ENCODE measurements at regions not wholly inside any gene's neighbourhood (a gene's known extent, or its start where the extent isn't known, plus 50 kb on each side); places are given as distances from the start of the nearest gene placed in this dataset.

GRCh38 chr18:56515522-56515921 is 122.9 kb downstream of the TXNL1 start:
- H3K79me1 ChIP-seq (ENCODE audit: low read depth in 1 of 2, low read length in 2 of 2), result no peaks in the 10 kb centered on the region
- H2BK5ac ChIP-seq (ENCODE audit: low read depth, low read length, poor library complexity, severe bottlenecking), result no peak overlapping the region
- no peak overlapping the region for H4K5ac ChIP-seq (ENCODE audit: low read depth, low read length)
- TF ChIP-seq CEBPB (IDR thresholded peaks at IDR 0.05; ENCODE audit: low read depth, low read length) (peak; percentile 46; the same call in 1 of the 2 replicates), RAD21 (IDR thresholded peaks at IDR 0.05; ENCODE audit: low read length) (no peak)
- H4K91ac ChIP-seq (ENCODE audit: insufficient read depth, low read depth, low read length), result no peak overlapping the region
- ChIA-PET CTCF (interaction anchor here (1.3 kb wide), 1 partner anchor 10 kb away, joined by 3 read pairs; no protein-coding TSS in a partner anchor), POLR2A (ENCODE audit: unreplicated experiment) (no interaction called here)
- H4K20me1 ChIP-seq (ENCODE audit: insufficient read depth, low read length), result no peaks in the 10 kb centered on the region
- no peaks in the 10 kb centered on the region for H3K36me3 ChIP-seq (ENCODE audit: control insufficient read depth, insufficient read depth, low read length)
- no peak overlapping the region for H3K9ac ChIP-seq (ENCODE audit: low read depth, low read length)
- no peak for DNase-seq
- no peak overlapping the region for H2BK120ac ChIP-seq (ENCODE audit: low read depth, low read length)
- H3K4me1 ChIP-seq (ENCODE audit: control insufficient read depth, insufficient read depth, low read length), result peaks cover 4% of the 10 kb centered on the region; the same call in 1 of the 2 replicates
- no TSS peak for BruUV-seq (replicated peaks)
- WGBS, 2 experiments (ENCODE audit: extremely low coverage in 2 of 2, insufficient read length in 1 of 2), result no CpG with 5 or more reads among the region's 3 CpGs
- no peak overlapping the region for H2AK5ac ChIP-seq (ENCODE audit: low read depth, low read length)
- H4K8ac ChIP-seq (ENCODE audit: low read depth in 2 of 2, low read length in 2 of 2), result no peak overlapping the region
- H3K9me1 ChIP-seq (ENCODE audit: insufficient read depth, low read length), result no peaks in the 10 kb centered on the region
- no peak overlapping the region for H3K4ac ChIP-seq (ENCODE audit: low read depth, low read length)
- dilution Hi-C loops (cut with HindIII; ENCODE audit: low sequenced_read_pairs, unreplicated experiment) (no loop called here), in situ Hi-C loops (cut with MboI; ENCODE audit: low sequenced_read_pairs) (no loop called here), intact Hi-C loops (cut with micrococcal nuclease) (no loop called here)
- H3K18ac ChIP-seq (ENCODE audit: low read depth, low read length), result no peak overlapping the region
- no peak overlapping the region for H3K23ac ChIP-seq (ENCODE audit: low read depth, low read length)
- no peak overlapping the region for H2BK15ac ChIP-seq (ENCODE audit: low read depth, low read length)
- H3K4me3 ChIP-seq (ENCODE audit: insufficient read depth, low read depth, low read length), result no peak overlapping the region
- H3K4me2 ChIP-seq (ENCODE audit: low read depth, low read length), result no peak overlapping the region
- H2AFZ ChIP-seq (replicated peaks; ENCODE audit: low read length, poor library complexity), result no peak overlapping the region
- H3K27ac ChIP-seq (ENCODE audit: insufficient read depth, low read length), result no peak overlapping the region
- peaks cover 5% of the 10 kb centered on the region; the same call in 1 of the 2 replicates for H3K27me3 ChIP-seq (ENCODE audit: control insufficient read depth, insufficient read depth, low read length)
- no peak overlapping the region for H3K14ac ChIP-seq (replicated peaks; ENCODE audit: low read depth, low read length)
- H2AK9ac ChIP-seq (replicated peaks; ENCODE audit: low read depth, low read length, poor library complexity), result no peak overlapping the region
- no peak for ATAC-seq (ENCODE audit: low read depth)
- no peaks in the 10 kb centered on the region for H3K9me3 ChIP-seq (ENCODE audit: control insufficient read depth, insufficient read depth, low read length)
- H2BK20ac ChIP-seq (ENCODE audit: low read depth, low read length), result no peak overlapping the region
- H3K56ac ChIP-seq (ENCODE audit: extremely low read depth, insufficient read depth, low read length), result no peak overlapping the region

Data from IMR-90 (cell line).